Brain microvascular endothelial cell (primary cell): ENCODE measurements at regions not wholly inside any gene's neighbourhood (a gene's known extent, or its start where the extent isn't known, plus 50 kb on each side); places are given as distances from the start of the nearest gene placed in this dataset.

Source experiments
- DNase-seq: peaks from one replicate; pipeline ENCODE4 v3.0.0-alpha.2; 2020
- H3K27ac ChIP-seq: fragments of 250-450 bp; sonication (Bioruptor Pico); 2 replicates; pipeline ENCODE4 v1.5.1; 2020; ENCODE audit warnings: mild to moderate bottlenecking, moderate library complexity
- H3K27me3 ChIP-seq: fragments of 250-450 bp; sonication (Bioruptor Pico); replicated peaks from 2 replicates; pipeline ENCODE4 v1.5.1; 2020; ENCODE audit warnings: mild to moderate bottlenecking
- H3K36me3 ChIP-seq: fragments of 250-450 bp; sonication (Bioruptor Pico); replicated peaks from 2 replicates; pipeline ENCODE4 v1.5.1; 2020; ENCODE audit warnings: mild to moderate bottlenecking
- H3K4me3 ChIP-seq: 2 replicates; pipeline ENCODE4 v1.5.1; 2011; ENCODE audit warnings: low read depth, mild to moderate bottlenecking, control low read depth, low read length, moderate library complexity
- in situ Hi-C: cut with HindIII; loops from 2 replicates; pipeline ENCODE4 v1.10.0; 2017; ENCODE audit warnings: low sequenced_read_pairs, low pct_ligation_motif_present
- TF ChIP-seq, protein P1 (sequence below): IDR thresholded peaks from 2 replicates; pipeline ENCODE4 v1.5.1; 2011; ENCODE audit warnings: low read depth, mild to moderate bottlenecking, moderate library complexity, low read length, control low read depth, inconsistent platforms; ENCODE audit errors: missing control alignments

DNA sequence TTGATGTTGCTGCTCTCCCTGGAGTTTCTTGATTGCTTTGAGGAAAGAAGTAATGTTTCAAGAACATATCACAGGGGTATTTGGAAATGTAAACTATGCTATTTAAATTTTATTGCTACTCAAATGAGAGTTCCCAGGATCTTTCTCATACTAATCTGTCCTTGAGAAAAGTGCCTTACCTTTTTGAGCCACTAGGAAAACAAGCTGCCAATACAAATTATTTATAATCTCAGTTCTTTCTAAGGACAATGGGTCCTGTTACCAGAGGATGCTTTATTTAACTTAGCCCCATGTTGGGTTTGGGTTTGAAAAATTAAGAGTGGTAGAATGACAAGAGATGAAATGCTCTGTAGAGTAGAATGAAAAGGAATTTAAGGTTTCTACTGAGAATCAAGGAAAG lies 258.2 kb upstream of the PRKD1 start:
- H3K36me3 ChIP-seq: no peaks in the 10 kb centered on the region
- DNase-seq: no peak
- in situ Hi-C loops: no loop called here
- no peak overlapping the region for H3K27ac ChIP-seq
- H3K27me3 ChIP-seq: no peaks in the 10 kb centered on the region
- no peak overlapping the region for H3K4me3 ChIP-seq
- TF ChIP-seq, protein P1, sequence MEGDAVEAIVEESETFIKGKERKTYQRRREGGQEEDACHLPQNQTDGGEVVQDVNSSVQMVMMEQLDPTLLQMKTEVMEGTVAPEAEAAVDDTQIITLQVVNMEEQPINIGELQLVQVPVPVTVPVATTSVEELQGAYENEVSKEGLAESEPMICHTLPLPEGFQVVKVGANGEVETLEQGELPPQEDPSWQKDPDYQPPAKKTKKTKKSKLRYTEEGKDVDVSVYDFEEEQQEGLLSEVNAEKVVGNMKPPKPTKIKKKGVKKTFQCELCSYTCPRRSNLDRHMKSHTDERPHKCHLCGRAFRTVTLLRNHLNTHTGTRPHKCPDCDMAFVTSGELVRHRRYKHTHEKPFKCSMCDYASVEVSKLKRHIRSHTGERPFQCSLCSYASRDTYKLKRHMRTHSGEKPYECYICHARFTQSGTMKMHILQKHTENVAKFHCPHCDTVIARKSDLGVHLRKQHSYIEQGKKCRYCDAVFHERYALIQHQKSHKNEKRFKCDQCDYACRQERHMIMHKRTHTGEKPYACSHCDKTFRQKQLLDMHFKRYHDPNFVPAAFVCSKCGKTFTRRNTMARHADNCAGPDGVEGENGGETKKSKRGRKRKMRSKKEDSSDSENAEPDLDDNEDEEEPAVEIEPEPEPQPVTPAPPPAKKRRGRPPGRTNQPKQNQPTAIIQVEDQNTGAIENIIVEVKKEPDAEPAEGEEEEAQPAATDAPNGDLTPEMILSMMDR: no peak

DNA sequence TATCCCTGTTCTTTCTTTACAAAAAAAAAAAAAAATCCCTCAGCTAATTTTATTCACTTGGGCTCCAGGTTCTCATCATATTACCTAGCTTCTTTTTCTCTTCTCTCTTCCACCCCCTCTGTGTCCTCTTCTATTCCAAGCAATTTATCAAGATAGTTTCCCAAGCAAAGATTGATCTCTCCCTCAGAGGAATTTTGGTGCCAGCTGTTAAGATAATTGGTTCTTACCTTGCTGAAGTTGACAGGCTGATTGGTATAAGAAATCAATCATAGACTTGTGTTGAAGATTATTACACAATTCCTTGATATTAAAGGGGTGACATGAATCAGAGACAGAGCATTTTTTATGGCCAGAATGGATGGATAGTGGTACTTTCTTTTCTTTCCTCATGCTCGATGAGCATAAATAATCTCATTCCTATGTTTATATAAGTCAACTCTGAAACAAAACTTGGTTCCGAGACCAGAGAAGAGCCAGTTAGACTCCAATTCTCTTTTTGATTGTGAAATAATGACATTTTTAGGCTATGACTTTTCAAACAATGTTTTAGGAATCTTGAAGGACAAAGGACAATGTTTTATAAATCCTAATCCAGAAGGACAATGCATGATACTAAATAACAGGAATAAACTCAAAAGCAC lies 264.1 kb upstream of the PRKD1 start:
- Histone ChIP-seq H3K4me3 (no peak overlapping the region), H3K36me3 (no peaks in the 10 kb centered on the region), H3K27ac (no peak overlapping the region), H3K27me3 (no peaks in the 10 kb centered on the region)
- no peak for DNase-seq
- TF ChIP-seq, protein P1: no peak
- in situ Hi-C loops: no loop called here

DNA sequence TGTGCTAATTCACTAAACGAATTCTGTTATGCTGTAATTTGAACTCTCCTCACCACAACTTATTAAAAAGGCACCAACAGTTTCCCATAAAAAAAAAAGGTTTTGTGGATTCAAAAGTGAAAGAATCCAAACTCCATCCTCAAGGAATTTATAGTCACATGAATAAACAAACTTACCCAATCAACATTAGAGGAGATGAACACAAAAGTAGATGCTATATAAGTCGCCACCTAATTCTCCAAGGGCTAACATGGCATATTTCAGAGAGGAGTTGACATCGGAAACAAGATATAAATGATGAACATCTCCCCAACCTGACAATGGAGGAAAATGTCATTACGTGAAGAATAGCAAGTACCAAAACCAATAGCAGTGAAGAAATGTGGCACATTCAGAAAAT lies 265.5 kb upstream of the PRKD1 start:
- TF ChIP-seq, protein P1: no peak
- Histone ChIP-seq H3K27me3 (no peaks in the 10 kb centered on the region), H3K4me3 (no peak overlapping the region), H3K36me3 (no peaks in the 10 kb centered on the region), H3K27ac (peak overlapping the region; percentile 50)
- in situ Hi-C loops: no loop called here
- DNase-seq: no peak

DNA sequence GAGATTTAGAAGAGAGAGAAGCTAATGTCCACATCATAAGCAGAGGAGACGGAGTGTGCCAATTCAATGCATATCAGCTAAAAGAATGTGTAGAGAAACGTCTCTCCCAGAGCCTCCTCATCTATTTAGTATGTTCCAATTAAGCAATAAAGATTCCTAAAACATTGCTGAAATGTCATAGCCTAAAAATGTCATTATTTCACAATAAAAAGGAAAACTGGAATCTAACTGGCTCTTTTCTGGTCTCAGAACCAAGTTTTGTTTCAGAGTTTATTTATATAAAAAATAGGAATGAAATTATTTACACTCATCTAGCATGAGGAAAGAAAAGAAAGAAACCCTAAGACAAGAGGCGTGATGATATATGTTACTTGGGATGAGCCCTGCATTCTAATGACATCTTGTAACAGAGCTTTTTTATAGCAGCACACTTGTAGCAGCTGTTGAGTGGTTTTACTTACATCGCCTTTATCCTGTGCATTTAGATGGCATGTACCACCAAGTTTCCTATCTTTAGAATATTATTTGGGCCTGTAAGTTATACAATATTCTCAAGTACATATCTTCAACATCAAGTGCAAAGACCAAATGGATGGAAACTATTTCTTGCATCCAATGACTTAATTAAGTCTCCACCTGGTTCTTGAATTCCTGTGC lies 266.3 kb upstream of the PRKD1 start:
- Histone ChIP-seq H3K27me3 (no peaks in the 10 kb centered on the region), H3K4me3 (no peak overlapping the region), H3K27ac (peak overlapping the region; percentile 64), H3K36me3 (no peaks in the 10 kb centered on the region)
- in situ Hi-C loops: no loop called here
- peak; percentile 29 for DNase-seq
- TF ChIP-seq, protein P1: no peak

DNA sequence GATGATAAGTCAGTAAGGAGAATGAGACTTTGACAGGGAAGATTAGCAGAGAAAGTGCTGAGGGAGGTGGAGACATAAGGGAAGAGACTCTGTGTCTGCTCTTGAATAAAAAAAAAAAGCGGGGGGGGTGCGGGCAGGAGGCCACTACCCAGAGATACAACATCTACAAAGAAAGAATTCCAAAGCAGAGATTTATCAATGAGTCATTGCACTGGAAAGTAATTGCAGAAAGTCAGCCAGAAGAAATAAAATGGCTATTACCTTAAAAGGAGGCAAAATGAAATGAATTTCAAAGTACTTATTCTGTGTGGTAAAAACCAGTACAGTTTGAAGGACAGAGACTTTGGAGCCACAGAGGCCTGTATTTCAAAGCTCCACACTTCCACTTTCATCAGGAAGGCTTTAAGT lies 267.1 kb upstream of the PRKD1 start:
- Histone ChIP-seq H3K36me3 (no peaks in the 10 kb centered on the region), H3K27ac (peak overlapping the region; percentile 64), H3K4me3 (no peak overlapping the region), H3K27me3 (no peaks in the 10 kb centered on the region)
- TF ChIP-seq, protein P1: no peak
- in situ Hi-C loops: no loop called here
- DNase-seq: peak; percentile 13

DNA sequence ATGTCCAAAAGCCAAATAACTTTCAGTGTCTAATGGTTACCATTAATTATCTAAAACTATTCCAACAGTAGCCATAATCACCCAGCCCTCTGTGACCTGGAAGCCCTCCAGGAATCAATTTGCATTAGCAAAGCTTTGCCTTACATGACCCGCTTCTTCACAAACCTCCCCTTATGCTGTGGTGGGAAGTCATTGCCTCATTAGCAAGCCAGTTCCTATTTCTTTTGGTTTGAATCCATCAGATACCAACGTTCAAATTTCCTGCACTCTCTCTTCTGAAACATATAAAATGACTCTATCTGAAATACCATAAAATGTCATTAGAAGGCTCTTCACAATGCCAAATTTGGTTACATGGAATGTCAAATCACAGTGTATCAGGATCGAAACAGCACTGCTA lies 268.3 kb upstream of the PRKD1 start:
- Histone ChIP-seq H3K27ac (no peak overlapping the region), H3K4me3 (no peak overlapping the region), H3K36me3 (no peaks in the 10 kb centered on the region), H3K27me3 (no peaks in the 10 kb centered on the region)
- in situ Hi-C loops: no loop called here
- TF ChIP-seq, protein P1: no peak
- no peak for DNase-seq
